H1 (cell line): ENCODE measurements at regions not wholly inside any gene's neighbourhood (a gene's known extent, or its start where the extent isn't known, plus 50 kb on each side); places are given as distances from the start of the nearest gene placed in this dataset.

Experiments
- CTCF ChIA-PET: fragments of 300-600 bp; sonication (Branson Sonifier 250); formaldehyde crosslinking; loops from one replicate; lab custom pipeline; 2021; ENCODE audit not compliant: partially characterized antibody; lab: Charles Lee
- POLR2A ChIA-PET: fragments of 300-600 bp; sonication (Branson Sonifier 250); formaldehyde crosslinking; loops from one replicate; lab custom pipeline; 2021; ENCODE audit warnings: inconsistent platforms; ENCODE audit not compliant: partially characterized antibody; lab: Charles Lee
- DNase-seq, 2 experiments: peaks; one replicate each; pipeline versions ENCODE4 v3.0.0 to v3.0.0-alpha.2; 2010 to 2022; ENCODE audit warnings: low spot score in 2 of 2, low read depth in 1 of 2, mixed read lengths in 1 of 2
- FAIRE-seq: peaks from 2 replicates; lab custom pipeline; 2011; peaks lifted over from hg19 to GRCh38; lab: Jason Lieb, UNC
- H2AFZ ChIP-seq: 2 replicates; pipeline ENCODE4 v1.8.1; 2012; ENCODE audit warnings: low read length, inconsistent platforms
- H2AK5ac ChIP-seq: 2 replicates; pipeline ENCODE4 v1.6.1; 2013; ENCODE audit warnings: low read depth, low read length
- H2BK120ac ChIP-seq: replicated peaks from 2 replicates; pipeline ENCODE3; 2013; ENCODE audit warnings: low read depth, low read length, inconsistent platforms
- H2BK12ac ChIP-seq: 2 replicates; pipeline ENCODE4 v1.6.1; 2013; ENCODE audit warnings: low read depth, low read length
- H2BK15ac ChIP-seq: 2 replicates; pipeline ENCODE4 v1.6.1; 2013; ENCODE audit warnings: low read length
- H2BK20ac ChIP-seq: 2 replicates; pipeline ENCODE4 v1.6.1; 2013; ENCODE audit warnings: low read length
- H2BK5ac ChIP-seq: 2 replicates; pipeline ENCODE4 v1.6.1; 2013; ENCODE audit warnings: low read depth, low read length
- H3K14ac ChIP-seq: 2 replicates; pipeline ENCODE4 v1.6.1; 2013; ENCODE audit warnings: inconsistent platforms; ENCODE audit not compliant: insufficient read length
- H3K18ac ChIP-seq: 2 replicates; pipeline ENCODE4 v1.6.1; 2013; ENCODE audit warnings: low read length; ENCODE audit errors: extremely low read depth
- H3K23ac ChIP-seq: 2 replicates; pipeline ENCODE4 v1.6.1; 2013; ENCODE audit warnings: inconsistent platforms; ENCODE audit not compliant: insufficient read length
- H3K23me2 ChIP-seq: 2 replicates; pipeline ENCODE4 v1.6.1; 2013; ENCODE audit warnings: low read depth, low read length
- H3K27ac ChIP-seq: 2 replicates; pipeline ENCODE4 v1.6.1; 2011; ENCODE audit warnings: low read depth, low read length, inconsistent platforms
- H3K27me3 ChIP-seq, 4 experiments: replicated peaks in 1 of 4; 1 replicate in 1 of 4; 2 replicates in 3 of 4; pipeline versions ENCODE4 v1.6.1 to v1.8.1; 2011 to 2013; ENCODE audit warnings: low read length in 3 of 4, mild to moderate bottlenecking in 3 of 4, inconsistent platforms in 2 of 4, mixed read lengths in 2 of 4, moderate library complexity in 1 of 4; ENCODE audit not compliant: control insufficient read depth in 3 of 4, insufficient read depth in 3 of 4; ENCODE audit errors: extremely low read depth in 1 of 4
- H3K36me3 ChIP-seq, 4 experiments: 2 replicates each; pipeline versions ENCODE4 v1.6.1 to v1.8.1; 2011 to 2013; ENCODE audit warnings: mild to moderate bottlenecking in 4 of 4, low read length in 3 of 4, moderate library complexity in 2 of 4, control low read depth in 1 of 4, inconsistent platforms in 1 of 4; ENCODE audit not compliant: insufficient read depth in 4 of 4, control insufficient read depth in 2 of 4
- H3K4ac ChIP-seq: replicated peaks from 2 replicates; pipeline ENCODE3; 2013; ENCODE audit warnings: low read length, low read depth, mixed read lengths, inconsistent platforms; ENCODE audit not compliant: insufficient read length
- H3K4me1 ChIP-seq, 4 experiments: replicated peaks in 1 of 4; 1 replicate in 1 of 4; 2 replicates in 3 of 4; pipeline versions ENCODE4 v1.6.1 to v1.8.1; 2011 to 2013; ENCODE audit warnings: low read length in 3 of 4, inconsistent platforms in 2 of 4, mixed read lengths in 1 of 4; ENCODE audit not compliant: insufficient read depth in 4 of 4, control insufficient read depth in 3 of 4
- H3K4me2 ChIP-seq, 2 experiments: 2 replicates each; pipeline versions ENCODE4 v1.6.1 to v1.8.1; 2011 to 2013; ENCODE audit warnings: low read depth in 2 of 2, low read length in 2 of 2, control low read depth in 1 of 2, inconsistent platforms in 1 of 2, mild to moderate bottlenecking in 1 of 2; ENCODE audit not compliant: insufficient read depth in 1 of 2
- H3K4me3 ChIP-seq, 4 experiments: fragments of 200-600, 300-600 bp in 1 of 4; sonication (generic), shearing (Covaris generic), sonication (Bioruptor Twin) in 1 of 4; 2 replicates each; pipeline versions ENCODE4 v1.5.1 to v1.8.1; 2011 to 2016; ENCODE audit warnings: low read length in 4 of 4, low read depth in 3 of 4, control low read depth in 2 of 4, inconsistent platforms in 2 of 4, mild to moderate bottlenecking in 2 of 4, mixed read lengths in 1 of 4, moderate library complexity in 1 of 4; ENCODE audit not compliant: insufficient read depth in 2 of 4; ENCODE audit errors: extremely low read depth in 1 of 4
- H3K56ac ChIP-seq: replicated peaks from 2 replicates; pipeline ENCODE3; 2013; ENCODE audit warnings: low read depth, mild to moderate bottlenecking, mixed read lengths, low read length, inconsistent platforms; ENCODE audit not compliant: insufficient read length
- H3K79me1 ChIP-seq: 2 replicates; pipeline ENCODE4 v1.6.1; 2013; ENCODE audit warnings: low read depth, low read length, control low read depth
- H3K79me2 ChIP-seq, 2 experiments: 2 replicates each; pipeline versions ENCODE4 v1.6.1 to v1.8.1; 2012 to 2013; ENCODE audit warnings: low read length in 2 of 2, mild to moderate bottlenecking in 2 of 2, inconsistent platforms in 1 of 2; ENCODE audit not compliant: insufficient read depth in 2 of 2, control insufficient read depth in 1 of 2
- H3K9ac ChIP-seq, 4 experiments: replicated peaks in 1 of 4; 1 replicate in 1 of 4; 2 replicates in 3 of 4; pipeline versions ENCODE4 v1.6.1 to v1.8.1; 2011 to 2013; ENCODE audit warnings: low read depth in 3 of 4, low read length in 3 of 4, control low read depth in 2 of 4, mild to moderate bottlenecking in 2 of 4, moderate library complexity in 2 of 4, inconsistent platforms in 1 of 4; ENCODE audit errors: extremely low read depth in 1 of 4
- H3K9me3 ChIP-seq, 2 experiments: 2 replicates each; pipeline versions ENCODE4 v1.6.1 to v1.8.1; 2012 to 2013; ENCODE audit warnings: mild to moderate bottlenecking in 2 of 2, moderate library complexity in 2 of 2, control low read depth in 1 of 2, inconsistent platforms in 1 of 2, low read depth in 1 of 2, low read length in 1 of 2, mixed read lengths in 1 of 2; ENCODE audit not compliant: insufficient read depth in 2 of 2
- H4K20me1 ChIP-seq, 2 experiments: replicated peaks in 1 of 2; 2 replicates each; pipeline versions ENCODE3 to v1.8.1; 2011 to 2013; ENCODE audit warnings: inconsistent platforms in 2 of 2, low read length in 2 of 2, mild to moderate bottlenecking in 1 of 2; ENCODE audit not compliant: insufficient read depth in 2 of 2, control insufficient read depth in 1 of 2
- H4K5ac ChIP-seq: 2 replicates; pipeline ENCODE4 v1.6.1; 2013; ENCODE audit warnings: low read length, low read depth, mixed read lengths, inconsistent platforms; ENCODE audit not compliant: insufficient read length
- H4K8ac ChIP-seq: 2 replicates; pipeline ENCODE4 v1.8.0; 2013; ENCODE audit warnings: mild to moderate bottlenecking, moderate library complexity, low read length, inconsistent platforms; ENCODE audit not compliant: insufficient read depth; ENCODE audit errors: extremely low read depth
- H4K91ac ChIP-seq: replicated peaks from 2 replicates; pipeline ENCODE3; 2013; ENCODE audit warnings: low read length, mixed read lengths, inconsistent platforms; ENCODE audit not compliant: insufficient read length
- BACH1 ChIP-seq: IDR thresholded peaks from 2 replicates; pipeline ENCODE4 v1.6.1; 2012; ENCODE audit warnings: low read length, improper control_type of control experiment
- CBX5 ChIP-seq: fragments of 300-800, 300-1000 bp; sonication (generic); IDR thresholded peaks from 2 replicates; pipeline ENCODE4 v1.7.1; 2016; ENCODE audit warnings: antibody characterized with exemption, low read length, low read depth
- CBX8 ChIP-seq: fragments of 300-800, 300-1000 bp; sonication (generic); IDR thresholded peaks from 2 replicates; pipeline ENCODE4 v1.7.1; 2016; ENCODE audit warnings: low read depth, low read length, borderline replicate concordance
- CREB1 ChIP-seq: IDR thresholded peaks from 2 replicates; pipeline ENCODE4 v1.6.1; 2012; ENCODE audit warnings: inconsistent platforms
- E2F6 ChIP-seq: IDR thresholded peaks from 2 replicates; pipeline ENCODE4 v1.6.1; 2012; ENCODE audit warnings: inconsistent platforms
- EGR1 ChIP-seq: IDR thresholded peaks from 2 replicates; pipeline ENCODE4 v1.6.1; 2011; ENCODE audit warnings: low read depth, low read length, borderline replicate concordance
- GTF2F1 ChIP-seq: IDR thresholded peaks from 2 replicates; pipeline ENCODE4 v1.6.1; 2012; ENCODE audit warnings: low read depth, low read length, improper control_type of control experiment, borderline replicate concordance
- POU5F1 ChIP-seq: IDR thresholded peaks from 2 replicates; pipeline ENCODE4 v1.6.1; 2011; ENCODE audit warnings: low read depth, mild to moderate bottlenecking, low read length, moderate library complexity
- TCF12 ChIP-seq: IDR thresholded peaks from 2 replicates; pipeline ENCODE4 v1.6.1; 2011; ENCODE audit warnings: low read depth, mild to moderate bottlenecking, low read length
- WGBS, 2 experiments: shearing (Covaris generic) in 1 of 2; methylation state at CpG; one replicate each; pipeline versions ENCODE4 v1.1.6 to v1.1.7; 2013 to 2015; ENCODE audit warnings: low lambda C conversion rate in 2 of 2, mixed read lengths in 2 of 2, inconsistent platforms in 1 of 2, low coverage in 1 of 2, missing lambda C conversion rate in 1 of 2; ENCODE audit not compliant: insufficient replicate concordance in 2 of 2, insufficient coverage in 1 of 2, insufficient read length in 1 of 2; ENCODE audit errors: extremely low coverage in 1 of 2, missing lambda C conversion rate in 1 of 2; 5-methylcytosine and 5-hydroxymethylcytosine counted together

GRCh38 chr18:78507217-78507616, 472.4 kb upstream of the SALL3 start:
- 97% methylated on average over 12 of the region's 12 CpGs; no CpG with 5 or more reads in 1 of the 2 experiments for WGBS, 2 experiments
- no peak overlapping the region for H3K4me3 ChIP-seq
- ChIA-PET POLR2A (no interaction called here), CTCF (interaction anchor here (0.7 to 1.2 kb wide), 2 partner anchors 25 to 116 kb away, joined by 3 read pairs; no protein-coding TSS in a partner anchor)
- H3K4me2 ChIP-seq = no peak overlapping the region
- H4K5ac ChIP-seq = no peak overlapping the region
- H3K27ac ChIP-seq = no peak overlapping the region
- peaks cover 0 to 6% of the 10 kb centered on the region in 2 experiments; a peak in 1 of 4 replicates for H3K9me3 ChIP-seq
- no peak overlapping the region for H2BK20ac ChIP-seq
- no peak overlapping the region for H2BK12ac ChIP-seq
- H2AFZ ChIP-seq = peak overlapping the region; percentile 6; the same call in 1 of the 2 replicates
- H3K36me3 ChIP-seq = no peaks in the 10 kb centered on the region
- H3K4me1 ChIP-seq = peaks cover 0 to 3% (median 2%) of the 10 kb centered on the region in 4 experiments; a peak in 5 of 7 replicates
- no peaks in the 10 kb centered on the region for H3K79me2 ChIP-seq
- no peak overlapping the region for H2BK120ac ChIP-seq
- no peak overlapping the region for H3K18ac ChIP-seq
- peaks cover 0 to 10% (median 1%) of the 10 kb centered on the region in 4 experiments; a peak in 3 of 7 replicates for H3K27me3 ChIP-seq
- H2BK15ac ChIP-seq = no peak overlapping the region
- FAIRE-seq = no peak
- no peak for TF ChIP-seq CBX5
- TF ChIP-seq CREB1 = no peak
- TF ChIP-seq TCF12 = no peak
- no peak for TF ChIP-seq BACH1
- TF ChIP-seq CBX8 = no peak
- TF ChIP-seq POU5F1 = no peak
- TF ChIP-seq EGR1 = no peak
- TF ChIP-seq GTF2F1 = no peak
- no peak for TF ChIP-seq E2F6
- H3K14ac ChIP-seq = no peak overlapping the region
- no peak overlapping the region for H4K8ac ChIP-seq
- H3K23ac ChIP-seq = no peak overlapping the region
- no peak overlapping the region for H2AK5ac ChIP-seq
- H2BK5ac ChIP-seq = no peak overlapping the region
- H3K56ac ChIP-seq = no peak overlapping the region
- H3K4ac ChIP-seq = no peak overlapping the region
- no peak overlapping the region for H4K91ac ChIP-seq
- no peaks in the 10 kb centered on the region for H3K23me2 ChIP-seq
- DNase-seq = no peak
- peaks cover 0 to 2% of the 10 kb centered on the region in 2 experiments for H4K20me1 ChIP-seq
- peaks cover 3% of the 10 kb centered on the region; the same call in 1 of the 2 replicates for H3K79me1 ChIP-seq
- H3K9ac ChIP-seq = no peak overlapping the region
